Mesothelial cell of epicardium (in vitro differentiated cells): ENCODE measurements at regions not wholly inside any gene's neighbourhood (a gene's known extent, or its start where the extent isn't known, plus 50 kb on each side); places are given as distances from the start of the nearest gene placed in this dataset.

Experiments
- DNase-seq, 2 experiments: peaks; one replicate each; pipeline ENCODE4 v3.0.0; 2021; ENCODE audit warnings: low spot score in 2 of 2; ENCODE audit not compliant: unreplicated experiment in 2 of 2
- H3K27ac Mint-ChIP-seq: 2 replicates; pipeline ENCODE4 v1.8.0; 2021; ENCODE audit warnings: mixed read lengths
- H3K27me3 Mint-ChIP-seq: 2 replicates; pipeline ENCODE4 v1.8.0; 2021; ENCODE audit warnings: low read depth, mixed read lengths
- H3K36me3 Mint-ChIP-seq: 2 replicates; pipeline ENCODE4 v1.8.0; 2021; ENCODE audit warnings: mixed read lengths
- H3K4me1 Mint-ChIP-seq: 2 replicates; pipeline ENCODE4 v1.8.0; 2021; ENCODE audit warnings: mixed read lengths
- H3K4me3 Mint-ChIP-seq: 2 replicates; pipeline ENCODE4 v1.8.0; 2021; ENCODE audit warnings: mild to moderate bottlenecking, moderate library complexity, mixed read lengths
- H3K9me3 Mint-ChIP-seq: 2 replicates; pipeline ENCODE4 v1.8.0; 2021; ENCODE audit warnings: mixed read lengths
- TF ChIP-seq, protein P1 (sequence below): fragments of 200-600 bp; sonication (generic); IDR thresholded peaks from one replicate; pipeline ENCODE4 v1.5.0; 2021; ENCODE audit warnings: antibody characterized with exemption; ENCODE audit not compliant: unreplicated experiment

DNA sequence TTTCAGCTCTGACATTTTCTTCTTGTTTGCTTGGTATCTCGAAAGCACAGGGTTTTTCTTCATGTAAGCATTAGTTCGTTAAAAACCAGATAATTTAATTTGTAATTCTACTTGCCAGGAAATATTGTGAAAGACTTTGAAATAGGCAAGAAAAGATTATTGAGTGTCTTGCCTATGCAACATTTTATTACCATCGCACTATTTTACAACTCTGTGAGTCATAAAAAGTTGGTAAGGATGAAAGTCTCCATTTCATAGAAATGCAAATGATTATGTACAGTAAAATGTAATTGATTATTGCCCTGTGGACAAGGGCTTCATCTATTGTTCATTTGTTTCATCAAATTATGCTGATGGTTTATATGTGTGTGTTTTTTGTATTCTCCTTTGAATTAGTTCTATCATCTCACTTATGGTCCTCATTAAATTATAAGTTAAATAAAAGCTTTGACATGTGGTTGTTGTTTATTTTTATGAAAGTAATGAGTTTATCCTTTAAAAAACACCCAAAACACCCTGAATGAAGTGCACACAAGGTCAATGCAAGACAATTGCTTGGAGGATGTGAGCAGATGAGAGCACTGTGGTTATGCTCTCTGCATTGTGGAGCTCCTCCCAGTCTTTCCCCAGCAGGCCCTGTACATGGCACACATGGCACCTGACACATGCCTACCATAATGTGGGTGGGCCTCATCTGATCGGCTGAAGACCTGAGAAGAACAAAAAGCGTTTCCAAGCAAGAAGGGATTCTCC lies 230.8 kb downstream of the CXCL12 start:
- H3K4me3 Mint-ChIP-seq = no peak overlapping the region
- no peaks in the 10 kb centered on the region for H3K4me1 Mint-ChIP-seq
- peaks cover 55% of the 10 kb centered on the region for H3K9me3 Mint-ChIP-seq
- H3K27ac Mint-ChIP-seq = no peak overlapping the region
- peaks cover 3% of the 10 kb centered on the region for H3K36me3 Mint-ChIP-seq
- H3K27me3 Mint-ChIP-seq = no peaks in the 10 kb centered on the region
- TF ChIP-seq, protein P1, sequence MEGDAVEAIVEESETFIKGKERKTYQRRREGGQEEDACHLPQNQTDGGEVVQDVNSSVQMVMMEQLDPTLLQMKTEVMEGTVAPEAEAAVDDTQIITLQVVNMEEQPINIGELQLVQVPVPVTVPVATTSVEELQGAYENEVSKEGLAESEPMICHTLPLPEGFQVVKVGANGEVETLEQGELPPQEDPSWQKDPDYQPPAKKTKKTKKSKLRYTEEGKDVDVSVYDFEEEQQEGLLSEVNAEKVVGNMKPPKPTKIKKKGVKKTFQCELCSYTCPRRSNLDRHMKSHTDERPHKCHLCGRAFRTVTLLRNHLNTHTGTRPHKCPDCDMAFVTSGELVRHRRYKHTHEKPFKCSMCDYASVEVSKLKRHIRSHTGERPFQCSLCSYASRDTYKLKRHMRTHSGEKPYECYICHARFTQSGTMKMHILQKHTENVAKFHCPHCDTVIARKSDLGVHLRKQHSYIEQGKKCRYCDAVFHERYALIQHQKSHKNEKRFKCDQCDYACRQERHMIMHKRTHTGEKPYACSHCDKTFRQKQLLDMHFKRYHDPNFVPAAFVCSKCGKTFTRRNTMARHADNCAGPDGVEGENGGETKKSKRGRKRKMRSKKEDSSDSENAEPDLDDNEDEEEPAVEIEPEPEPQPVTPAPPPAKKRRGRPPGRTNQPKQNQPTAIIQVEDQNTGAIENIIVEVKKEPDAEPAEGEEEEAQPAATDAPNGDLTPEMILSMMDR = no peak
- no peak for DNase-seq

DNA sequence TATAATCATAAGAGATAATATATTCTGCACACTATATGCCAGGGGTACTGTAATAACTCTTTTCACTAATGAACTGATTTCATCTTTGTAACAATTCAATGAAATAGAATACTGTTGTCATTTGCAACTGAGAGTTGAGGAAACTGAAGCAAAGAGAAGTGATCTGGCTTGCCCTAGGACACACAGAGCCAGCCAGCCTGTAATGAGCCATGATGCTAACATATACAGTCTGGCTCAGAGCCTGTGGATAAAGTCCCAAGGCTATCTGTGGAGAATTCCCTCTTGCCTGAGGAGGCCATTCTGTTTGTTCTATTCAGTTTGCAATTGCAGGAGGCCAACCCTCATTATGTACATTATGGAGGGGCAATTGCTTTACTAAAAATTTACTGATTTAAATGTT lies 241.3 kb downstream of the CXCL12 start:
- Mint-ChIP-seq H3K27ac (no peak overlapping the region), H3K4me3 (no peak overlapping the region), H3K27me3 (peaks cover 7% of the 10 kb centered on the region), H3K4me1 (no peaks in the 10 kb centered on the region), H3K36me3 (no peaks in the 10 kb centered on the region), H3K9me3 (peaks cover 27% of the 10 kb centered on the region)
- TF ChIP-seq, protein P1 = no peak
- DNase-seq = no peak

DNA sequence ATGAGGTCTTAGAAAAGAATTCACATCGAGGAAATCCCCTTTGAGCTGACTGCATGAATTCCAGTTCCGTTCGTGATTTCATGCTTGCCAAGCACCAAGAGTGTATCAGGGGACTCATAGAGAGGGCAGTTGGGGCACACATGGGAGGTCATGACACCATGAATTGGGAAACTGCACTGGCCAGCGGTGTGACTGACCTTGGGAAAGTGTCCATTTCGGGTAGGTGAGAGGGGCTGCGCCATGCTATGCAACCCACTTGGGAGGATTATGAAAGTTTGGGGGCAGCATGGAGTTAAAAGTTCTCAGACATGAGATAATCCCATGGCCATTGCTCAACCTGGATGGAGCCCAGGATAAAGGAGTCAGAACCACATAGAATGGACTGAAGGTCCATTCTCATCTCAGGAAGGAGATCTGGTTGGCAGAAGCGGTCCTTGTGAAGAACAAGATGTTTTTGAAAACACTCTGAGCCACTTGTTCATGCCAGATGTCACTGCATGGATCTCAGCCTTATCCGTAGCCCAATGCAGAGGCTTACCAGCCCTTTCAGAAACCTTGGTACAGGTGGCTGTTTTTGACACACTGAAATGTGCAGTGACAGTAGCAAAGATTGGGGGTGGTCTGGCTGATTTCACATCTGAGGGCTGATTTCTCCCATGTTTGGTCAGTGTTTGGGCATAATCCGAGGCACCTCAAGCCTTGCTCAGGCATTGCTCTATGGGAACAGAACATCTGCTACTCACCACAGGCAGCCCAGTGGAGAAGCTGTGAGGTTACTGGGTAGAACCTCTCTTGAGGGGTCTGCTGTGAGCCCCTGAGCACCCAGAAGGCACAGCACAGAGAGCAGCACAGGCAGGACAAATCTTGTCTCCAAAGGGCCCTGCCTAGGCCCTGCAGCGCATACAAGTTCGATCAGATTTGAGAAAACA lies 252.3 kb downstream of the CXCL12 start:
- no peak overlapping the region for H3K27ac Mint-ChIP-seq
- H3K4me3 Mint-ChIP-seq = no peak overlapping the region
- no peak for DNase-seq
- TF ChIP-seq, protein P1 = no peak
- no peaks in the 10 kb centered on the region for H3K4me1 Mint-ChIP-seq
- no peaks in the 10 kb centered on the region for H3K36me3 Mint-ChIP-seq
- H3K27me3 Mint-ChIP-seq = no peaks in the 10 kb centered on the region
- no peaks in the 10 kb centered on the region for H3K9me3 Mint-ChIP-seq

- H3K4me1 Mint-ChIP-seq = no peaks in the 10 kb centered on the region
- no peak overlapping the region for H3K4me3 Mint-ChIP-seq
- TF ChIP-seq, protein P1 = no peak
- H3K9me3 Mint-ChIP-seq = peaks cover 13% of the 10 kb centered on the region
- no peaks in the 10 kb centered on the region for H3K27me3 Mint-ChIP-seq
- no peak overlapping the region for H3K27ac Mint-ChIP-seq
- no peak for DNase-seq
- no peaks in the 10 kb centered on the region for H3K36me3 Mint-ChIP-seq
These were observed 258.6 kb downstream of the CXCL12 start for GRCh38 chr10:44126291-44126717.

DNA sequence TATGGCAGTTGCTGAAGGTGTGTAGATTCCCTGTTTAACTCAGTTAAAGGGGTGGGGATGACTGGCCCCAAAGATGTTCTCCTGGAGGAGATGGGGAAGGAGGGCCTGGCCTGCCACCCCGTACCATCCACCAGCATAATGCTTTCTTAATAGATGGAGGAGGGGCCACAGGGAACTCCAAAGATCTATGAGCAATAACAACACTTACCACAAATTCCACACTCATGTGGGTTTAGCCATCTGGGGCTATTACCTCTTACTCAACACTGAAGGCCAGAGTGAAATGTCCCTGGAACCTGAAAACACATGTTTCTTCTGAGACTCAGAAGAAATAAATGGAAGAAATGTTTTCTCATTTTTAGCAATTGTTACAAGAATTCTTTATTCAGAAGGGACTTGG lies 259.0 kb downstream of the CXCL12 start:
- TF ChIP-seq, protein P1 = no peak
- Mint-ChIP-seq H3K9me3 (peaks cover 13% of the 10 kb centered on the region), H3K4me1 (no peaks in the 10 kb centered on the region), H3K27me3 (no peaks in the 10 kb centered on the region), H3K4me3 (no peak overlapping the region), H3K27ac (no peak overlapping the region), H3K36me3 (no peaks in the 10 kb centered on the region)
- DNase-seq = no peak
